ENCODE measurements at regions not wholly inside any gene's neighbourhood (a gene's known extent, or its start where the extent isn't known, plus 50 kb on each side); places are given as distances from the start of the nearest gene placed in this dataset.

DNA sequence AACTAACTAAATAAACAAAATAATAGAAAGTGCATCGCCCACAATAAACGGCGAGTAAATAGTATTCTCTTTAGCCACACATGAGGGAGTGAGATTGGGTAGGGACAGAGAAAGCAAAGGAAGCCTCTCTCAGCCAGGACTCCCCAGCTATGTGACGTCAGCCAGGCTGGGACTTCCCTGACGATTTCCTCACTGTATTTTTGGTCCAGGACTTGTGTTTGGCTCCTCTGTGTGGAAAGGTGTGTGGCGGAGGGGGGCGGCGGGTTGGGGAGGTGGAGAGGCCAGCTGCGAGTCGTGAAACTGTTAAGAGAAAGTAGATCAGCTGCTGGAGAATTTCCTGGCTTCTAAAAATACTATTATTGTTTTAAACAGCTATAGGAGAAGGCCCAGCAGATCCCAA lies 1124.6 kb downstream of the AACS start:
- DNase-seq (ENCODE audit: low read depth in 3 of 3), result no peak

DNA sequence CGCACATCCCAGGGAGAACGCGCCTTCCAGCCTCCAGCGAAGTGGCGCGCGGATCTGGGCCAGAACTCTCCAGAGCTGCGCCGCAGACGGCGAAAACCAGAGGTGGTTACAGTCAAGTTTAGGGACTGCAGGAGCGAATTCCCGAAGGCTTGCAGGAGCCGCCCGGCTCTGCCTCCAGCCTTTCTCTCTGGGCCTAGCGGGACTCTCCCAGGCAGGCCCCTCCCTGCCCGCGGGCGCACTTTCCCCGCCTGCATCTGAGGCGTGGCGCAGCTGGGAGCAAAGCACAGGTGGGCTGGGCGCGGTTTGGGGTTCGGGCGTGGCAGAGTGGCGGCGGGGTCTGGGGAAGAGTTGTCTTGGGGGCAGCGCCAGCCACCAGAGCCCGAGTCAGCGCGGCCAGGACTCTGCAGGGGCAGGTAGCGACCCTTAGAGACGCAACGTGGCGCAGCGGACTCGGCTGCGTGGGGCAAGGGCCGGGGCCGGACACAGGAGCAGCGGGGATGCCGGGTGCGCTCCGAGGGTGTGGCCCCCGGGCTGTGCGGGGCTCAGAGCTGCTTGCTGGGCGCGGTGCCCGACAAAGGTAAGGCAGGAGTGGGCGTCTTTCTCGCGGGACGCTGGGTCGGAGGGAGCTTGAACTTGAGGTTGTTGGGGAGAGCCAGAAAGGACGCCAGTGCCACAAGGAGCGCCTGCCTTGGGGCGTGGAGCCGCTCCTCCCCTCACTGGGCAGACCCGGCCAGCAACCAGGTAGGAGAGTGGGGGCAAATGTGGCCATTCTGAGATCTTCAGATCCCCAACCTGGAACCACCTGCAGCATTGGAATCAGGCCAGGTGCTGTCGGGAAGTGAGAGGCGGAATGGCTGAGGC lies 1126.0 kb downstream of the AACS start:
- DNase-seq (ENCODE audit: low read depth in 3 of 3), result no peak

DNA sequence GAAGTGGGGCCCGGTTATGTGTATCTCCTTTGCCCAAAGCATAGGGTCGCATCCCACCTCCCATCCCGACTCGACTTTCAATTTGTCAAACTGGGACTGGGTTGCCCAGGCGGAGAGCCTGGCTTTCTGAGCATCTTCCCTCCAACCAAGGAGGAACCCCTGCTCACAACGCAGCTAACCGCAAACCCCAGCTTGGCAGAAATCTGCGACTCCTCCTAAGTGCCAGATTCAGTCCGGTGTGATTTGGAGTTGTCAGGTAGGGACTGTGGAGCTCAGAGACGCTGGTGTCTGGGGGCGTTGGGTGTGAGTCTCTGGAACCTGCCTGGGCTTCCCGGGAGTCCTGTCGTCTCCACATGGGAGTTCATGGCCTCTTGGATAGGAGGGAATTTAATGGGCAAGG lies 1126.7 kb downstream of the AACS start:
- no peak for DNase-seq (ENCODE audit: low read depth in 3 of 3)

DNA sequence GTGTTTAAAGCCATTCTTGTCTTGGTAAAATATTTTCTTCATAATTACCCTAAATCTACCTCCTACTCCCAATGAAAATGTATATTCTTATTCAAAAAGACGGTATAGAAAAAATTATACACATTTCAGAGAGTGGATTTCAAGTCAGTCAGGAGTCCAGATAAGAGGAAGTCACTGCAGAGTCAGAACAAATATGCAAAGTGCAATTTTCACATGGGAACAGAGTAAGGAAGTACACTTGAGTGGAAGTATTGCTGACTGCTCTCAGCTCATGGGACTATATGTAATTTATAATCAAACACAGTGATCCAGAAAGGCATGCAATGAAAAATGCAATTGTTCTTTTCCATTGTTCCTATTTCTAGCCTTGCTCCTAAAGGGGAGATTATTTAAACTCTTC lies 1128.0 kb downstream of the AACS start:
- DNase-seq (ENCODE audit: low read depth in 3 of 3), result no peak

DNA sequence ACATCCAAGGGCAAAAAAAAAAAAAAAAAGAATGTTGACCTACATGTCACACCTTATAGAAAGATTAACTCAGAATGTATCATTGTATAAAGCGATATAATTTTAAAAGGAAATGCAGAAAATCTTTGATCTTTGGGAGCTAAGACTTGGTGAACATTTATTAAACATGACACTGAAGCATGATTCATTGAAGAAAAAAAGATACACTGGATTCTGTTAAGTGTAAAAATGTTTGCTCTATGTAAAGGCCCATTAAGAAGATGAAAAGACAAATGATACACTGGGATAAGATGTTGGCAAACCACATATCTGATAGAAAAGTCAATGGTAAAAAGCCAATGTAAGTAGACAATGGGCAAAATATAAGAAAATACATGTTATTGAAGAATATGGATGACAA lies 1131.0 kb downstream of the AACS start:
- no peak for DNase-seq (ENCODE audit: low read depth in 3 of 3)

DNA sequence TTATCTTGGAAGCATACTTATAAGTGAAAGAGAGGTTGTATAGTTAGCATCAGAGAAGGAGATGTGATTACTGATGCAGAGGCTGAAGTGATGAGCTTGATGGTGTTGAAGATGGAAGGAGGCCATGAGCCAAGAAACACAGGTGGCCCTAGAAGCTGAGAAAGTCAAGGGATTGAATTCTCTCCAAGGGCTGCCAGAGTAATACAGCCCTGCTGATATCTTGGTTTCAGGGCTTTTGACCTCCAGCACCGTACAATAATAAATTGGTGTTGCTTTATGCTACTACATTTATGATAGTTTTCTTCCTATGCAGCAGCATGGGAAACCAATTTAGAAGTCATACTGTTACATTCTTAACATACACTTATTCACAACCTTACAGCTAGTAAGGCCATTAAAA lies 1133.3 kb downstream of the AACS start:
- no peak for DNase-seq (ENCODE audit: low read depth in 3 of 3)

DNA sequence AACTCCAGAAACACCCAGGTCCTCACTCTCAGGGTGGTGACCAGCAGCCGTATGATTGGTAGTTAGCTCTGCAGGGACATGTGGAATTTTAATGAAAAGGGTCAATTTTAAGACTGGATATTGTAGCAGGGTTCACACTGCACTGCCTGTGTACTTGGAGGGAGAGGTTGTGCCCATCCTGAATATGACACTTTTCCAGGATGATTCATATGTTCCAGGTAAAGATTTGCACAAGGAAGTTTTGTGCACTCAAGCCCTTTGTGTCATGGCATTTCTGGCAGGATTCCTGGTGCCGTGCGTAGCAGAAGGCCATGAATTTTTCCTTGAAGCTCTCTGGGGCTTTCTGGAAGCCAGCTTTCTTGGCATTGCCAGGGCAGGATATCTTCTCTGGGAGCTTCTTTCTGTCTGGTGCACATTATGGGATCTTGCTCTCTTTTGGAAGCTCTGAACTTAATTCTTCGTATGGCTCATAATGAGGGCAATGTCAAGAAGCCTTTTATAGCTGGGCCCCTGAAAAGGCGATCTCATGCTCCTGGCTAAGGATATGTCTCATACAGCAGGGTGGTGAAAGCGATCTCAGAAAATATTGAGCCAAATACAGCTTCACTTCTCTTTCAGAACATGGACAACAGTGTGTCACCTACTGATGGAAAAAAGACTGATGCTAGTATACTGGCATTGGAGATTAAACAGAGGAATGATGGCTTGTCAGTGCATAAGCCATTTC lies 1133.9 kb downstream of the AACS start:
- DNase-seq (ENCODE audit: low read depth in 3 of 3), result no peak

DNA sequence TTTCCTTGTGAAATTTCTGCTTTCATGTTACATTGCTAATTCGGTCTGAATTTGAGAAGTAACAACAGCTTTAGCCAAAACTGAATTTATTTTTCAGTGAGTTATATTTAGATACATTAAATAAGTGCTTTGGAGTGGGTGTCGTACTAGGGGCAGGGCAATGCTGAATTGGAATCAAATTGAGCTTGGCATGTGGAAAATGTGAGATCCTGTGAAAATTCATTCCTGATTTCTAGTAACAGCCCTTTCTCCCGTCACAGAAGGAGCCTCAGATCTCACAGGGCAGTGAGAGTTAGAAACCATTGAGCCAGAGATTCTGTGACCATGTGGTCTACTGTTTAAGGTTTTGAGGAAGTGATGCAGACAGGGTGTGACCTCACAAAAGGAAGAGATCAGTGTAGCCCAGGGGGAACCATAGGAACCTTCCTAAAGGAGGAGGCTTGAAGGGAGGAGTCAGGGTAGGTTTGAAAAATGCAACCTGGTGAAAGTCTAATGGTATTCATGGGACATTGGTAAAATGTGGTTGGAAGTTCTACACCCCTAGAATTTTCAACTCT lies 1136.8 kb downstream of the AACS start:
- no peak for DNase-seq (ENCODE audit: low read depth in 3 of 3)

DNA sequence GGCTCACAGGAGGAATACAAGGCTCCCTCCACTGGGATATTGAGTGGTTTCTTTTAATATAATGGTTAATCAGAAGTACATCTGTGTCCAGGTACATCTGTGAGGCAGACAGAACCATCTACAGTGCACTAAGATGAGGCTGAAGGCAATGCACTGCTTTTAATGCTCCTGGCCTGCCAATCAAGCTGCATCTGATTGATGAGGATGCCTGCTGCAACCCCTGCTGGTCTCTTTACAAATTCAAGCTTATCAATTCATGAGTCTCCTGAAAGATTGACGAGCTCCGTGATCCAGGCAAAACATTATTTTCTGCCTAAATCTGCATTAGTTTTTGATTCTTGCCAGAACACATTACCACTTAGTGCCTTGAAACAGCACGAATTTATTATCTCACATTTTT lies 1139.1 kb downstream of the AACS start:
- no peak for DNase-seq (ENCODE audit: low read depth in 3 of 3)

DNA sequence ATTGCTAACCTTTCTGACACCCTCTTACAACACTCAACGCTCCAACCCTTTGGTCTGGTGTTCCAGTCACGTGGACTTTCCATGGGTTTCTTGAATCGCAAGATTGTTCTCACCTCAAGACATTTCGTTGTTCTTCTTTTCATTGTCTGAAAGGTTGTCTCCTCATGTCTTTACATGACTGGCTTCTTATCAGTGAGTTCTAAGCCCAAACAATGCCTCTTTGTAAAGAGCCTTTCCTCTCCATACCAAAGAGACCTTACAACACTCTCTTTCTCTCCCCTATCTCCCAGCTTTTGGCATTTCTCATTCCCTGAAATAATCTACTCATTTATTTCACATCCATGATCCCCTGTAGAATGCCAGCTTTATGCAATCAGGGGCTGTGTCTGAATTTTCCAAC lies 1144.8 kb downstream of the AACS start:
- no peak for DNase-seq (ENCODE audit: low read depth in 3 of 3)

DNA sequence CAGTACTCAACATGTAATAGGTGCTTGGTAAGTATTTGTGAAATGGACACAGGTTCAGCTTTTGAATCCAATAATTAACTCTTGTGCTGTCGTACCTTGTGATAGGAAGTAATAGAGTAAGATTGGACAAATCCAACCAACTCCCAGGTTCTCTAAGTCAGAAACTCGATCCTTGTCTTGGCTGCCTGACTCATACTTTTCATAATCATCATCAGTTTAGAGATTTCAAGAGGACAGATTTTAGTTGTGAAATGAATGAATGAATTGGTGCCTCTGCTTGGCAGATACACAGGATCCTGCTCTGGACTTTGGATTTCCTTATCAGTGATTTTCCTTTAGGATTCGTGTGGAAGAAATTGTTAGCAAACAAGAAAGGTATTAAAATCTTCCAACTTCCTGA lies 1145.2 kb downstream of the AACS start:
- no peak for DNase-seq (ENCODE audit: low read depth in 3 of 3)

DNA sequence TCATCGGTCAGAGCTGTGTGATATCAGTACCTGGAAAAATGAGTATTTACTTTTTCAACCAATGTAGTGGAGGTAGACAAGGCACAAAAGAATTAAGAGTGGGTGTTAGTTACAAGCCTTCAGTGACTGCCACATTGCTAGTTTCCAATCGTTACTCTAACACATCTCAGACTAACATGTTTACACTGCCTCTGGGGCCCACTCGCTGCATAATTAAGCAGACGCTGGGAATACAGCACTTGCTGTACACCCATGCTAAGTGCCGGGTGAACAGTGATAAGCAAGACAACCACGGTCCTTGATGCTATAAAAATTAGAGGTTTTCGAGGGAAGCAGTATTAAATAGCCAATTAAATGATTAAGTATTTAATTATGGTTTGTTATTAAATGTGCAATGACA lies 1147.6 kb downstream of the AACS start:
- DNase-seq (ENCODE audit: low read depth in 3 of 3), result no peak

DNA sequence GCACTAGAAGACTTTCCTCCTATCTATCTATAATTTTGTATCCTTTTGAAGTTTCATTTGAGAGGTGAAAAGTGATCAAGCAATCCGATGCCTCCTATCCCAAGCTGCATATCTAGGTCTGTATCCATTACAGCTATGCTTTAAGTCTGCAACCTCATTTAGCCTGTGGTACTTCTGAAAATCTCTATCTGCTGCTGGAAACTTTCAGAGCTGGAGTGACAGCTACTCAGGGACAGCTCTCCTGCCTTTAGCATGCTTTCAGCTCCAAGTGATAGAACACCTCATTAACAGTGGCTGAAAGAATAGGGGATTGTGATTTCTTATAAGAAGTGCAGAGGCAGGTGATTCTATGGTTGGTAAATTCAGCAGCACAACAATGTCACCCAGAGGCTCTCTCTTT lies 1153.5 kb downstream of the AACS start:
- DNase-seq (ENCODE audit: low read depth in 3 of 3), result no peak

DNA sequence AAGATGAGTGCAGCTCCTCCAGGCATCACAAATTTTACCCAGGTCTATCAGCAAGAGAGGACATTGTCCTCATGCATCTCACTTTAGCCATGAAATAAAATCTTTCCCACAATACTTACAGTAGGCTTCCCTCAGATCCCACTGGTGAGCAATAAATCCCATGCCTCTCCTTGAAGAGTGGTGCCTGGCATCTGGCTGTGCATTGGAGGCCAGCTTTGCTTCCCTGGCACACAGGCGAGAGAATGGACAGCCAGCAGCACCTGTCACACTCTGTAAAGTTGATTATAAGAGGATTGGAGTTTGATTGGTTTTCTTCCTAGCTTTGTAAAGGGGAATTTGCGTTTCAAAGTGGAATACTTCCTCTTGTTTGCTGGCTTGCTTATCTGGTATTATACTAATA lies 1153.9 kb downstream of the AACS start:
- DNase-seq (ENCODE audit: low read depth in 3 of 3), result no peak

DNA sequence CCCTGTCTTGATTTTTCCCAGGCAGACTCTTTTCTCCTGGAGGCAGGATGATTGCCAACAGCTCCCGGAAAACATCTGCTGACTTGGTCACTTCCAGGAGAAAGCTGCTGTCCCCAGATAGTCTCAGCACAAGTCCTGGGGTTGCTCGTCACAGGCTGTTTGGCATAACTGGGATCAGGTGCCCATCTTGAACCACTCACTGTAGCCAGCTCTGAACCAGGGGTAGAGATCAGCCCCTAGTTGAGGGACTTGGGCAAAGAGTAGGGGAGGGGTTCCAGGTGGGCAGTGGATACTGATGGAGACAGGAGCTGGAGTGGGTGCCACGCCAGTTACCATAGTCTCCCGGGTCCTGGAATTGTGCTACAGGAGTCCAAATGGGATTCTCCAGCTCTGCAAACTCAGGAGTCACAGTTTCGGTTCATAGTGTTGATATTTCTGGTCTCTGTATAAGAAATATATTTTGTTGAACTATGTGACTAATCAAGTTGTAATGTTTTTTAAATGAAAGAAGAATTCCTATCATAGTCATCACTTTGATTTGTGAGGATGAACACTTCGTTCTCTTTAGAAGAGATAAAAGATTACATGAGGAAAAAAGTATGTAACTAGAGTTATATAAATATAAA lies 1154.5 kb downstream of the AACS start:
- DNase-seq (ENCODE audit: low read depth in 3 of 3), result no peak

DNA sequence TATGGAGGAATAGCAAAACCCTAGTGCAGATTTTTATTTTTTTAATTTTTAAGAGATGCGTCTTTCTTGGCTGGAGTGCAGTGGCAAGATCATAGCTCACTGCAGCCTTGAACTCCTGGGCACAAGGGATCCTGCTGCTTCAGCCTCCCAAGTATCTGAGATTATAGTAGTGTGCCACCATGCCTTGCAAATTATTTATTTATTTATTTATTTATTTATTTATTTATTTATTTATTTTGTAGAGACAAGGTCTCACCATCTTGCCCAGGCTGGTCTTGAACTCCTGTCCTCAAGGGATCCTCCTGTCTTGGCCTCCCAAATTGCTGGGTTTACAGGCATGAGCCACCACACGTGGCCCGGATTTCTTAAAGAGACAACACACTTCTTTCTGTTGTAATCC lies 1158.8 kb downstream of the AACS start:
- no peak for DNase-seq (ENCODE audit: low read depth in 3 of 3)

DNA sequence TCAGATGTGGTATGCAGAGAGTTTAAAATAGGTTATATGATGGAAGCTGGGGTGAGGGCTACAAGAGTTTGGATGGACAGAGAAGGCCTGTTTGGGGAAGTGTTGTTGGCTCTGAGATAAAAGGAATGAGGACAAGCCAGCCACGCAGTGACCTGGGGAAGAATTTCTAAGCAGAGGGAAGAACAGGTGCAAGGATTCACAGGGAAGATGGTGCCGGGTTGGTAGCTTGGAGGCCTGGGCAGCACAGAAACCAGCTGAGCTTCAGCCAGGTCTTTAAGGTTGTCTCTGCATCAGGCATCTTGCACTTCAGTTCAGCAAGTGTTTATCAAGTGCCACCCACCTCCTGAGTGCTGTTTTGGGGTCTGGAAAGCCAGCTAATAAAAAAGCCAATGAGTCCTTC lies 1163.7 kb downstream of the AACS start:
- no peak for DNase-seq (ENCODE audit: low read depth in 3 of 3)

DNA sequence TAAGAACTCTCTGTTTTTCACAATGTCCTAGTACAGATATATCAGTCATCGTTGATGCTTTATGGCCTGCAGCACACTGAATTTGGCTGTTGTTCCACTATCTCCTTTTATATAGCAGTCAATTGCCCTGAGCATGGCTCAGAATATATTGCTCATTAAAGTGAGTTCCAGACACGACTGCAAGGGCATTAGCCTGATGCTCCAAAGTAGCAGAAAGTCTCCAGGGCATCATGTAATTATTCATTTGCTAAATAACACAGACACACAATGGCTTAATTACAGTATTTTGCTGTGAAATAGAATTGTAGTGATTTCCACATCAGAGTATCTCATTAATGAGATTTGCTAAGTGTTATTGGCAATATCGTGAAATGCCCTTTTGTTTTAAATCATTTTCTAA lies 1167.5 kb downstream of the AACS start:
- no peak for DNase-seq (ENCODE audit: low read depth in 3 of 3)

DNA sequence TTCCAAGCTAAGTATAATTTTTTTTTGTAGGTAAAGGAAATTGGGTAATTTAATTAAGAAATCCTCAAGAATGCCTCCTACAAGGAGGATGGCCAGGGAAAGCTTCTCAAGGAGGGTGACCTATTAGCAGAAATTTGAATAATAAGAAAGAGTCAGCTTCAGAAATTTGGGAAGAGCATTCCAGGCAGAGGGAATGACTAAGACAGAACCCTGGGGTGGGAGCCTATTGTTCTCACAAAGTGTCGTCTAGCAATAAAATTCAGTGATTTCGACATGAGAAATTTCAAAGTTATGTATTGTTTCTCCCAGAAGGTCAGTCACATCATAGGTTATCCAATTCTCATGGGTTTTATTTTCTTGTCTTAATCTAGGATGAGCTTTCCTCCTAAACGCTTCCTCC lies 1168.4 kb downstream of the AACS start:
- no peak for DNase-seq (ENCODE audit: low read depth in 3 of 3)

DNA sequence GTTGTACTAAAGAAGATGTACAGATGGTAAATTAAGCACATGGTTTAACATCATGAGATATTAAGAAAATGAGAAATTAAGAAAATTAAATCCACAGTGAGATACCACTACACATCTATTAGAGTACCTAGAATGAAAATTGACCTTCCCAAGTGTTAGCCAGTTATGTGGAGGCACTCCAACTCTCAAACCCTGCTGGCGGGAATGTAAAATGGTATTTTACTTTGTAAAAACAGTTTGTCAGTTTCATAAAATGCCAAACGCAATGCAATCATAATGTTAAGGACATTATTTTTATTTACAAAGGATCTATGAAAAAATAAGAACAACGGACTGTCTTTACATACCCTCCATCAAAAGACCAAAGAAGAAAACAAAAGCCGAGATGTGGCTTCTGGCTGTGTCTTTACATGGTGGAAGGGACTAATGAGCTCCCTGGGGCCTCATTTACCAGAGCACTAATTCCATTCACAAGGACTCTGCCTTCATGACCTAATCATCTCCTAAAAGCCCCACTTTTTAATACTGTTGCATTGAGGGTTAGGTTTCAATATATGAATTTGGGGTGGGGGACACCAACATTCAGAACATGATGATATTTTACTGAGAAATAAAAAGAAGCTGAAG lies 1178.7 kb downstream of the AACS start:
- DNase-seq (ENCODE audit: low read depth in 3 of 3), result no peak

DNA sequence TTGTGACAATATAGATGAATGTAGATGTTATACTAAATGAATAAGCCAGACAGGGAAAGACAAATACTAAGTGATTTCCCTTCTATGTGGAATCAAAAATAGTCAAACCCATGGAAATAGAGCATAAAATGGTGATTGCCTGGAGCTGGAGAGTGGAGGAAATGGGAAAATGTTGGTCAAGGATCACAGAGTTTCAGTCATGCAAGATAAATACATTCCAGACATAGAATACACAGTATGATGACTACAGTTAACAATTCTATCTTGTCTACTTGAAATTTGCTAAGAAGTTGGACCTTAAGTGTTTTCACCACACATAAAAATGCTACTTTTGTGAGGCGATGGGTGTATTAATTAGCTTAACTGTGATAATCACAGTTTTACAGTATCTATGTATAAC lies 1182.7 kb downstream of the AACS start:
- DNase-seq (ENCODE audit: low read depth in 3 of 3), result no peak

DNA sequence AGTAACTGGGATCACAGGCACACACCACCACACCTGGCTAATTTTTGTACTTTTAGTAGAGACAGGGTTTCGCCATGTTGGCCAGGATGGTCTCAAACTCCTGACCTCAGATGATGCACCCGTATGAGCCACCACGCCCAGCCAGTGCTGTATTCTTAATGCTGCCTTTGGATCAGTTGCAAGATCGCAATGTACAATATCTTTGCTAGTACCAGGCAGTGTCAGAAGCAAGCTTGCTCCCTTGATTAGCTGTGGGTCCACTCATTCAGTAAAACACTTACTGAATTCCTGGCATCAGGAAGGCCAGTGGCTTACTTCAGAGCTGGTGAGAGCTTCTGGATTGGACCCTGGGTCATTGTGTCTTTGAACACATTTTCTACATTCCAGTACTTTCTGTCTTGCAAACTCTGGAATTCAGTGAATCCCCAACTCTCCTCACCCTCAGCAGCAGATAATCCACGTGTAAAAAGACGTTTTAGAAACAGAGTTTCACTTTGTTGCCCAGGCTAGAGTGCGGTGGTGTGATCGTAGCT lies 1183.7 kb downstream of the AACS start:
- DNase-seq (ENCODE audit: low read depth in 3 of 3), result no peak
